K562 (cell line): ENCODE measurements at regions not wholly inside any gene's neighbourhood (a gene's known extent, or its start where the extent isn't known, plus 50 kb on each side); places are given as distances from the start of the nearest gene placed in this dataset.

Source experiments
- ATAC-seq: fragments of 200-7000 bp; cut with Tn5 transposase; 3 replicates; pipeline ENCODE4 v1.9.1; 2020; ENCODE audit warnings: moderate library complexity
- BruUV-seq: library from RNA; stranded (reverse); fragments of 400-500 nt; replicated peaks from 2 replicates; lab custom pipeline; 2021; lab: Mats Ljungman, UMichigan
- CTCF ChIA-PET: fragments of 300-600 bp; formaldehyde crosslinking; extraction: SDS; loops from one replicate; lab custom pipeline; 2021; ENCODE audit warnings: low intra/inter-chr PET ratio; lab: Yijun Ruan, JAX
- POLR2A ChIA-PET: fragments of 300-600, 350-650 bp; sonication (Branson Sonifier 250); formaldehyde crosslinking; extraction: SDS; loops from one replicate; lab custom pipeline; 2021; ENCODE audit warnings: antibody characterized with exemption, inconsistent platforms; lab: Yijun Ruan, JAX
- DNase-seq, 4 experiments: peaks; one replicate each; pipeline versions ENCODE4 v3.0.0 to v3.0.0-alpha.2; 2011 to 2018; ENCODE audit warnings: low spot score in 3 of 4, mixed read lengths in 3 of 4; ENCODE audit errors: extremely low read depth in 1 of 4
- FAIRE-seq: peaks from 2 replicates; lab custom pipeline; 2011; peaks lifted over from hg19 to GRCh38; lab: Jason Lieb, UNC
- H2AFZ ChIP-seq: 2 replicates; pipeline ENCODE4 v1.6.0; 2011; ENCODE audit warnings: low read depth, low read length, control low read depth, inconsistent platforms
- H3K27ac ChIP-seq: fragments of 200-600 bp; 3 replicates; pipeline ENCODE4 v1.8.0; 2011; ENCODE audit warnings: low read depth, mild to moderate bottlenecking, control low read depth, inconsistent platforms, low read length, moderate library complexity, mixed read lengths; ENCODE audit errors: extremely low read depth
- H3K27me3 ChIP-seq, 2 experiments: fragments of 300-600 bp in 1 of 2; 2 replicates in 1 of 2; 3 replicates in 1 of 2; pipeline versions ENCODE4 v1.6.0 to v1.8.0; 2011; ENCODE audit warnings: inconsistent platforms in 2 of 2, low read length in 2 of 2, mild to moderate bottlenecking in 1 of 2, mixed read lengths in 1 of 2, moderate library complexity in 1 of 2; ENCODE audit not compliant: control insufficient read depth in 2 of 2, insufficient read depth in 2 of 2
- H3K36me3 ChIP-seq: fragments of 300-600 bp; 3 replicates; pipeline ENCODE4 v1.8.0; 2011; ENCODE audit warnings: mild to moderate bottlenecking, low read length, inconsistent platforms; ENCODE audit not compliant: control insufficient read depth, insufficient read depth
- H3K4me1 ChIP-seq, 2 experiments: fragments of 200-600 bp in 1 of 2; replicated peaks in 1 of 2; 2 replicates in 1 of 2; 3 replicates in 1 of 2; pipeline versions ENCODE4 v1.5.1 to v1.8.0; 2011; ENCODE audit warnings: inconsistent platforms in 2 of 2, low read length in 2 of 2, mild to moderate bottlenecking in 1 of 2, mixed read lengths in 1 of 2, moderate library complexity in 1 of 2; ENCODE audit not compliant: control insufficient read depth in 2 of 2, insufficient read depth in 2 of 2
- H3K4me2 ChIP-seq: 2 replicates; pipeline ENCODE4 v1.6.1; 2011; ENCODE audit warnings: low read length, control low read depth, inconsistent platforms, mixed read lengths; ENCODE audit not compliant: insufficient read depth
- H3K4me3 ChIP-seq: fragments of 200-600 bp; sonication (generic), shearing (Covaris generic); 2 replicates; pipeline ENCODE4 v1.5.1; 2016; ENCODE audit warnings: control low read depth, inconsistent platforms
- H3K79me2 ChIP-seq: fragments of 200-600 bp; 3 replicates; pipeline ENCODE4 v1.8.0; 2011; ENCODE audit warnings: low read length, inconsistent platforms; ENCODE audit not compliant: control insufficient read depth, insufficient read depth
- H3K9ac ChIP-seq, 2 experiments: 2 replicates each; pipeline versions ENCODE4 v1.6.0 to v1.6.1; 2011; ENCODE audit warnings: low read depth in 2 of 2, low read length in 2 of 2, control low read depth in 1 of 2, inconsistent platforms in 1 of 2, mild to moderate bottlenecking in 1 of 2, mixed read lengths in 1 of 2; ENCODE audit not compliant: insufficient read depth in 1 of 2
- H3K9me1 ChIP-seq: one replicate; pipeline ENCODE4 v1.6.0; 2011; ENCODE audit warnings: inconsistent platforms, mild to moderate bottlenecking, low read length, moderate library complexity; ENCODE audit not compliant: control insufficient read depth, insufficient read depth
- H3K9me3 ChIP-seq: replicated peaks from 2 replicates; pipeline ENCODE4 v1.5.1; 2011; ENCODE audit warnings: low read depth, low read length, inconsistent platforms; ENCODE audit not compliant: control insufficient read depth, insufficient read depth
- H4K20me1 ChIP-seq: replicated peaks from 2 replicates; pipeline ENCODE4 v1.6.1; 2011; ENCODE audit warnings: low read length, inconsistent platforms, mixed read lengths; ENCODE audit not compliant: control insufficient read depth, insufficient read depth
- ADNP ChIP-seq: fragments of 200-800 bp; sonication (Bioruptor generic); IDR thresholded peaks from 2 replicates; pipeline ENCODE4 v1.6.1; 2016; ENCODE audit warnings: missing genetic modification characterization, missing compliant biosample characterization
- CBFA2T3 ChIP-seq: fragments of 450-650 bp; IDR thresholded peaks from 2 replicates; pipeline ENCODE4 v1.6.1; 2017
- CC2D1A ChIP-seq: fragments of 450-650 bp; IDR thresholded peaks from 2 replicates; pipeline ENCODE4 v1.6.1; 2017; ENCODE audit warnings: mild to moderate bottlenecking
- DPF2 ChIP-seq: fragments of 450-650 bp; IDR thresholded peaks from 2 replicates; pipeline ENCODE4 v1.6.1; 2016
- MED1 ChIP-seq: sonication (generic); formaldehyde crosslinking; IDR thresholded peaks from 2 replicates; pipeline ENCODE4 v1.8.1; 2023; ENCODE audit warnings: missing genetic modification reagents, borderline replicate concordance
- MTF1 ChIP-seq: fragments of 250-450 bp; sonication (Bioruptor Pico); IDR thresholded peaks from 2 replicates; pipeline ENCODE4 v1.9.0; 2021; ENCODE audit warnings: moderate library complexity, mild to moderate bottlenecking, inconsistent platforms, borderline replicate concordance
- PHF8 ChIP-seq: fragments of 200-600 bp; sonication (generic); IDR thresholded peaks from 2 replicates; pipeline ENCODE4 v1.6.1; 2012; ENCODE audit warnings: mixed run types, mild to moderate bottlenecking, inconsistent platforms, low read length, moderate library complexity, borderline replicate concordance
- RBM17 ChIP-seq: fragments of 200-400 bp; formaldehyde crosslinking; IDR thresholded peaks from 2 replicates; pipeline ENCODE4 v1.6.1; 2017; ENCODE audit warnings: low read depth, mild to moderate bottlenecking, low read length, borderline replicate concordance
- SRF ChIP-seq, 2 experiments: fragments of 250-450, 450-650 bp in 1 of 2; sonication (Bioruptor Pico) in 1 of 2; sonication (generic) in 1 of 2; formaldehyde crosslinking; IDR thresholded peaks; 2 replicates each; pipeline versions ENCODE4 v1.5.0 to v1.5.1; 2020 to 2022; ENCODE audit warnings: mild to moderate bottlenecking in 1 of 2, missing genetic modification reagents in 1 of 2
- TAF7 ChIP-seq: fragments of 450-650 bp; IDR thresholded peaks from 2 replicates; pipeline ENCODE4 v1.6.1; 2016; ENCODE audit warnings: missing genetic modification characterization, missing compliant biosample characterization
- TEAD4 ChIP-seq, 2 experiments: sonication (generic) in 1 of 2; formaldehyde crosslinking in 1 of 2; IDR thresholded peaks; 2 replicates each; pipeline versions ENCODE4 v1.6.1 to v1.8.0; 2012 to 2022; ENCODE audit warnings: borderline replicate concordance in 1 of 2, inconsistent platforms in 1 of 2, low read length in 1 of 2, mild to moderate bottlenecking in 1 of 2, missing genetic modification reagents in 1 of 2
- ZNF146 ChIP-seq: IDR thresholded peaks from one replicate; pipeline ENCODE4 v1.6.1; 2018; ENCODE audit warnings: missing compliant biosample characterization; ENCODE audit not compliant: unreplicated experiment
- WGBS: fragments of 100-300 bp; shearing (Covaris generic); methylation state at CpG from one replicate; pipeline ENCODE4 v1.1.6; 2016; ENCODE audit warnings: low coverage, mixed read lengths; ENCODE audit not compliant: insufficient coverage; ENCODE audit errors: missing lambda C conversion rate; 5-methylcytosine and 5-hydroxymethylcytosine counted together
- in situ Hi-C: fragments of 300-500 bp; cut with MboI; formaldehyde crosslinking; loops from 4 replicates; pipeline ENCODE4 v1.15.0; 2018; ENCODE audit warnings: inconsistent platforms, mixed read lengths
- intact Hi-C: fragments of 100-400 bp; cut with micrococcal nuclease; formaldehyde crosslinking; loops from 2 replicates; pipeline ENCODE4 v1.14.2; 2022
- TF ChIP-seq, protein P1 (sequence below): sonication (generic); formaldehyde crosslinking; IDR thresholded peaks from 2 replicates; pipeline ENCODE4 v1.8.0; 2022; ENCODE audit warnings: mild to moderate bottlenecking, missing genetic modification reagents
- TF ChIP-seq, protein P2 (sequence below): fragments of 450-650 bp; IDR thresholded peaks from 2 replicates; pipeline ENCODE4 v1.6.1; 2016; ENCODE audit warnings: low read depth

DNA sequence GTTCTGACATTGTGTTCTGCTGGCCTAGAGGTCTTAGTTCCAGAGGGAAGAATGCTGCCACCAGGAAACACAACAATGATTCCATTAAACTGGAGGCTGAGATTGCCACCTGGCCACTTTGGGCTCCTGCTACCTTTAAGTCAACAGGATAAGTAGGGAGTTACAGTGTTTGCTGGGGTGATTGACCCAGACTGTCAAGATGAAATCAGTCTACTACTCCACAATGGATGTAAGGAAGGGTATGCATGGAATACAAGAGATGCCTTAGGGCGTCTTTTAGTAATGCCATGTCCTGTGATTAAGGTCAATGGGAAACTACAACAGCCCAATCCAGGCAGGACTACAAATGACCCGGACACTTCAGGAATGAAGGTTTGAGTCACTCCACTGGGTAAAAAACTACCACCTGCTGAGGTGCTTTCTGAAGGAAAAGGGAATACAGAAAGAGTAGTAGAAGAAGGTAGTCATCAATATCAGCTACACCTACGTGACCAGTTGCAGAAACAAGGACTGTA is 852.6 kb downstream of the LRFN5 start:
- Histone ChIP-seq H3K36me3 (no peaks in the 10 kb centered on the region), H3K27ac (no peak overlapping the region), H3K9me1 (no peaks in the 10 kb centered on the region), H3K9me3 (no peaks in the 10 kb centered on the region), H3K4me2 (no peak overlapping the region), H2AFZ (no peak overlapping the region), H3K9ac (no peak overlapping the region), H3K4me1 (no peaks in the 10 kb centered on the region), H4K20me1 (no peaks in the 10 kb centered on the region), H3K27me3 (no peaks in the 10 kb centered on the region), H3K4me3 (no peak overlapping the region), H3K79me2 (no peaks in the 10 kb centered on the region)
- ChIA-PET POLR2A (no interaction called here), CTCF (no interaction called here)
- intact Hi-C loops, result no loop called here
- in situ Hi-C loops, result no loop called here
- DNase-seq (no peak), ATAC-seq (no peak), FAIRE-seq (no peak)
- no TSS peak for BruUV-seq
- WGBS, result 12% methylated on average over 3 of the region's 3 CpGs
- TF ChIP-seq ZNF146 (CRISPR knock-in tag) (no peak), CC2D1A (no peak), MTF1 (CRISPR knock-in tag) (no peak), DPF2 (no peak), RBM17 (no peak), CBFA2T3 (no peak), PHF8 (no peak), TEAD4 (IDR thresholded peaks at IDR 0.05; ENCODE audit: low read length) (no peak), TEAD4 (CRISPR knock-in tag; IDR thresholded peaks at IDR 0.05; ENCODE audit: borderline replicate concordance) (no peak), TAF7 (tag) (no peak), MED1 (CRISPR knock-in tag) (no peak), ADNP (tag) (no peak), SRF (CRISPR knock-in tag; IDR thresholded peaks at IDR 0.05) (no peak)
- TF ChIP-seq, protein P1, sequence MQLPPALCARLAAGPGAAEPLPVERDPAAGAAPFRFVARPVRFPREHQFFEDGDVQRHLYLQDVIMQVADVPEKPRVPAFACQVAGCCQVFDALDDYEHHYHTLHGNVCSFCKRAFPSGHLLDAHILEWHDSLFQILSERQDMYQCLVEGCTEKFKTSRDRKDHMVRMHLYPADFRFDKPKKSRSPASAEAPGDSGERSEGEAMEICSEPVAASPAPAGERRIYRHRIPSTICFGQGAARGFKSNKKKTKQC (CRISPR knock-in tag), result no peak
- TF ChIP-seq, protein P2, sequence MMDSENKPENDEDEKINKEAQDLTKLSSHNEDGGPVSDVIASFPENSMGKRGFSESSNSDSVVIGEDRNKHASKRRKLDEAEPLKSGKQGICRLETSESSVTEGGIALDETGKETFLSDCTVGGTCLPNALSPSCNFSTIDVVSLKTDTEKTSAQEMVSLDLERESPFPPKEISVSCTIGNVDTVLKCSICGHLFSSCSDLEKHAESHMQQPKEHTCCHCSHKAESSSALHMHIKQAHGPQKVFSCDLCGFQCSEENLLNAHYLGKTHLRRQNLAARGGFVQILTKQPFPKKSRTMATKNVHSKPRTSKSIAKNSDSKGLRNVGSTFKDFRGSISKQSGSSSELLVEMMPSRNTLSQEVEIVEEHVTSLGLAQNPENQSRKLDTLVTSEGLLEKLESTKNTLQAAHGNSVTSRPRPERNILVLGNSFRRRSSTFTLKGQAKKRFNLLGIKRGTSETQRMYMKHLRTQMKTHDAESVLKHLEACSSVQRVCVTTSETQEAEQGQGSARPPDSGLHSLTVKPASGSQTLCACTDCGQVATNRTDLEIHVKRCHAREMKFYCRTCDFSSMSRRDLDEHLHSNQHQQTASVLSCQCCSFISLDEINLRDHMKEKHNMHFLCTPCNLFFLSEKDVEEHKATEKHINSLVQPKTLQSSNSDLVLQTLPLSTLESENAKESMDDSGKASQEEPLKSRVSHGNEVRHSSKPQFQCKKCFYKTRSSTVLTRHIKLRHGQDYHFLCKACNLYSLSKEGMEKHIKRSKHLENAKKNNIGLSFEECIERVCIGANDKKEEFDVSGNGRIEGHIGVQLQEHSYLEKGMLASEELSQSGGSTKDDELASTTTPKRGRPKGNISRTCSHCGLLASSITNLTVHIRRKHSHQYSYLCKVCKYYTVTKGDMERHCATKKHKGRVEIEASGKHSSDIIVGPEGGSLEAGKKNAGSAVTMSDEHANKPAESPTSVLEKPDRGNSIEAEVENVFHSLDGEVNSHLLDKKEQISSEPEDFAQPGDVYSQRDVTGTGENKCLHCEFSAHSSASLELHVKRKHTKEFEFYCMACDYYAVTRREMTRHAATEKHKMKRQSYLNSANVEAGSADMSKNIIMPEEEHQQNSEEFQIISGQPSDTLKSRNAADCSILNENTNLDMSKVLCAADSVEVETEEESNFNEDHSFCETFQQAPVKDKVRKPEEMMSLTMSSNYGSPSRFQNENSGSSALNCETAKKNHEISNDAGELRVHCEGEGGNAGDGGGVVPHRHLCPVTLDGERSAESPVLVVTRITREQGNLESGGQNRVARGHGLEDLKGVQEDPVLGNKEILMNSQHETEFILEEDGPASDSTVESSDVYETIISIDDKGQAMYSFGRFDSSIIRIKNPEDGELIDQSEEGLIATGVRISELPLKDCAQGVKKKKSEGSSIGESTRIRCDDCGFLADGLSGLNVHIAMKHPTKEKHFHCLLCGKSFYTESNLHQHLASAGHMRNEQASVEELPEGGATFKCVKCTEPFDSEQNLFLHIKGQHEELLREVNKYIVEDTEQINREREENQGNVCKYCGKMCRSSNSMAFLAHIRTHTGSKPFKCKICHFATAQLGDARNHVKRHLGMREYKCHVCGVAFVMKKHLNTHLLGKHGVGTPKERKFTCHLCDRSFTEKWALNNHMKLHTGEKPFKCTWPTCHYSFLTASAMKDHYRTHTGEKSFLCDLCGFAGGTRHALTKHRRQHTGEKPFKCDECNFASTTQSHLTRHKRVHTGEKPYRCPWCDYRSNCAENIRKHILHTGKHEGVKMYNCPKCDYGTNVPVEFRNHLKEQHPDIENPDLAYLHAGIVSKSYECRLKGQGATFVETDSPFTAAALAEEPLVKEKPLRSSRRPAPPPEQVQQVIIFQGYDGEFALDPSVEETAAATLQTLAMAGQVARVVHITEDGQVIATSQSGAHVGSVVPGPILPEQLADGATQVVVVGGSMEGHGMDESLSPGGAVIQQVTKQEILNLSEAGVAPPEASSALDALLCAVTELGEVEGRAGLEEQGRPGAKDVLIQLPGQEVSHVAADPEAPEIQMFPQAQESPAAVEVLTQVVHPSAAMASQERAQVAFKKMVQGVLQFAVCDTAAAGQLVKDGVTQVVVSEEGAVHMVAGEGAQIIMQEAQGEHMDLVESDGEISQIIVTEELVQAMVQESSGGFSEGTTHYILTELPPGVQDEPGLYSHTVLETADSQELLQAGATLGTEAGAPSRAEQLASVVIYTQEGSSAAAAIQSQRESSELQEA, result no peak
